K562 (cell line): ENCODE measurements at regions not wholly inside any gene's neighbourhood (a gene's known extent, or its start where the extent isn't known, plus 50 kb on each side); places are given as distances from the start of the nearest gene placed in this dataset.

Source experiments
- EZH2 ChIP-seq: IDR thresholded peaks from 2 replicates; pipeline ENCODE4 v1.6.1; 2012; ENCODE audit warnings: low read depth, mild to moderate bottlenecking, inconsistent platforms, low read length, borderline replicate concordance
- RBM15 ChIP-seq: fragments of 200-400 bp; formaldehyde crosslinking; IDR thresholded peaks from 2 replicates; pipeline ENCODE4 v1.6.1; 2018; ENCODE audit warnings: mild to moderate bottlenecking, low read length, moderate library complexity; ENCODE audit not compliant: insufficient read depth
- U2AF2 ChIP-seq: fragments of 200-400 bp; formaldehyde crosslinking; optimal IDR thresholded peaks from 2 replicates; pipeline ENCODE3; 2017; ENCODE audit warnings: low read depth, mild to moderate bottlenecking, low read length

DNA sequence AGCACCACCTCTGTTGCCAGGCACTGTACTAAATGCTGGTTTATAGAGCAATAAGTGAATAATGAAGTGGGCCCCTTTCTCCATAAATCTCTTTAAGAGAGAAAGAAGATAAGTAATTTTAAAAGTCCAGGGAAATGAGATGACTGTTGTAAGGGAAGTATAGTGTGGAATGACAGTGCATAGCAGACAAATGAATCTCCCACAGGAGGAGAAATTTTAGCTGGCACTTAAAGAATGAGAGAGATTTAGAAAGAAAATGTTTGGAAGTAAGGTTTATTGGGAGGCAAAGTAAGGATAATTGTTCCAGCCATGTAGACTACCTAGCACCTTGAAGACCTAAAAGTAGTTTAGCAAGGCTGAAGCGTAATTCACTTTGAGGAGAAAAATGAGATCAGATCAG, 1081.1 kb upstream of the PABPC4L start:
- TF ChIP-seq RBM15 (no peak), EZH2 (no peak), U2AF2 (no peak)
